ENCODE measurements at regions not wholly inside any gene's neighbourhood (a gene's known extent, or its start where the extent isn't known, plus 50 kb on each side); places are given as distances from the start of the nearest gene placed in this dataset.

GRCh38 chr17:71753070-71753469 lies 367.8 kb upstream of the SOX9 start:
- no peaks in the 10 kb centered on the region for H3K4me1 ChIP-seq
- TF ChIP-seq, protein P1, sequence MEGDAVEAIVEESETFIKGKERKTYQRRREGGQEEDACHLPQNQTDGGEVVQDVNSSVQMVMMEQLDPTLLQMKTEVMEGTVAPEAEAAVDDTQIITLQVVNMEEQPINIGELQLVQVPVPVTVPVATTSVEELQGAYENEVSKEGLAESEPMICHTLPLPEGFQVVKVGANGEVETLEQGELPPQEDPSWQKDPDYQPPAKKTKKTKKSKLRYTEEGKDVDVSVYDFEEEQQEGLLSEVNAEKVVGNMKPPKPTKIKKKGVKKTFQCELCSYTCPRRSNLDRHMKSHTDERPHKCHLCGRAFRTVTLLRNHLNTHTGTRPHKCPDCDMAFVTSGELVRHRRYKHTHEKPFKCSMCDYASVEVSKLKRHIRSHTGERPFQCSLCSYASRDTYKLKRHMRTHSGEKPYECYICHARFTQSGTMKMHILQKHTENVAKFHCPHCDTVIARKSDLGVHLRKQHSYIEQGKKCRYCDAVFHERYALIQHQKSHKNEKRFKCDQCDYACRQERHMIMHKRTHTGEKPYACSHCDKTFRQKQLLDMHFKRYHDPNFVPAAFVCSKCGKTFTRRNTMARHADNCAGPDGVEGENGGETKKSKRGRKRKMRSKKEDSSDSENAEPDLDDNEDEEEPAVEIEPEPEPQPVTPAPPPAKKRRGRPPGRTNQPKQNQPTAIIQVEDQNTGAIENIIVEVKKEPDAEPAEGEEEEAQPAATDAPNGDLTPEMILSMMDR (IDR thresholded peaks at IDR 0.05) = no peak
- H3K36me3 ChIP-seq = no peaks in the 10 kb centered on the region
- DNase-seq (ENCODE audit: low spot score in 2 of 2) = no peak
- no peak overlapping the region for H3K27ac ChIP-seq
- no peaks in the 10 kb centered on the region for H3K27me3 ChIP-seq
- H3K9me3 ChIP-seq = no peaks in the 10 kb centered on the region
- H3K4me3 ChIP-seq = no peak overlapping the region
- intact Hi-C loops (cut with DNase I) = no loop called here

DNA sequence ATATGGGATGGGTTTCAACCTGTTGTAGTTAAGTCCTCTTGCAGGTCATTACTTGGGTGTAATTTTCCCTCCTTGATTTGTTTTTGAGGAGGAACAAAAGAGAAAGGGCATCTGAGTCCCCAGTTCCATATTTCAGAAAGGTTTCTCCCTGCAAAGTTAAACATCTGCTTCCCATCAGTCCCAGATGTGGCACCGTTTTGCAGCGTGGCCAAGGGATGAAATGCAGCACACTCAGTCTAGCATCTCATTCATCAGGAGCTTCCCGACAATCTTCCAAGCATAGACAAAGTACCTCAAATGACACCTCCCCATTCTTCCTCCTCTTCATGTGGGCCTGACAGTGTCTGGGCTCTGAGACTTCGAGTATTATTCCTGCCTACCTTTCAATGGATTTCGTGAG lies 363.7 kb upstream of the SOX9 start:
- intact Hi-C loops (cut with DNase I) = no loop called here
- Histone ChIP-seq H3K27me3 (no peaks in the 10 kb centered on the region), H3K36me3 (no peaks in the 10 kb centered on the region), H3K27ac (no peak overlapping the region), H3K4me1 (no peaks in the 10 kb centered on the region), H3K4me3 (no peak overlapping the region), H3K9me3 (no peaks in the 10 kb centered on the region)
- TF ChIP-seq, protein P1 (IDR thresholded peaks at IDR 0.05) = no peak
- DNase-seq (ENCODE audit: low spot score in 2 of 2) = no peak

GRCh38 chr17:71757956-71758355 lies 362.9 kb upstream of the SOX9 start:
- no peaks in the 10 kb centered on the region for H3K4me1 ChIP-seq
- no peak for DNase-seq (ENCODE audit: low spot score in 2 of 2)
- no peaks in the 10 kb centered on the region for H3K27me3 ChIP-seq
- H3K27ac ChIP-seq = no peak overlapping the region
- no peaks in the 10 kb centered on the region for H3K36me3 ChIP-seq
- intact Hi-C loops (cut with DNase I) = no loop called here
- H3K9me3 ChIP-seq = no peaks in the 10 kb centered on the region
- TF ChIP-seq, protein P1 (IDR thresholded peaks at IDR 0.05) = no peak
- no peak overlapping the region for H3K4me3 ChIP-seq

DNA sequence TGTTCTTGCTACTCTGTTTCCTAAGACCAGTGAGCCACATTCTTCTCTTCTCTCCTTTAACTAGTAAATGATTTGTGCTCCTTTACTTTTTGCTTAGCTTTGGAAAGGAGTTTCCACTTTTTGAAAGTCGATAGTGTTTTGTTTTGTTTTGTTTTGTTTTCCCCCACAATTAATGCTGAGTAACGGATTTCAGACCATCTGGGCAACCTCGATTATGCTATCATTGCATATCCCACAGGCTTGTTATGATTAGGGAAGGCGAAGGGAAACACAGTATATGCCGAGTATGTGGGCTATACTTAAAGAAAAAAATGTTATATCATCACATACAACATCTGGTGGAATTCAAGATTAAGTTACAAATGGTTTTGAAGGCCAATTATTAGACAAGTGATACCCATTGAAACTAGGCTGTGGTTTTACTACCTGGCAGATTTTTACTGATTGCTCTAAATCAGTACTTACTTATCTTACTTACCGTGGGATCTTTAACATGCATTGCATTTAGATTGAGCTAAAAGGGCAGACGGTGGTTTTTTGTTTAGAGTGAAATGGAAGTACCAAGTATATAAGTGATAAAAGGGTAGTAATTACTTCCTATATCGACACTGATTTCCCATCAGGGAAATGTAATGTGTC lies 361.3 kb upstream of the SOX9 start:
- H3K4me3 ChIP-seq = no peak overlapping the region
- intact Hi-C loops (cut with DNase I) = no loop called here
- DNase-seq (ENCODE audit: low spot score in 2 of 2) = no peak
- H3K27ac ChIP-seq = no peak overlapping the region
- H3K27me3 ChIP-seq = no peaks in the 10 kb centered on the region
- H3K9me3 ChIP-seq = no peaks in the 10 kb centered on the region
- H3K36me3 ChIP-seq = no peaks in the 10 kb centered on the region
- TF ChIP-seq, protein P1 (IDR thresholded peaks at IDR 0.05) = no peak
- no peaks in the 10 kb centered on the region for H3K4me1 ChIP-seq

GRCh38 chr17:71760062-71760720 lies 360.6 kb upstream of the SOX9 start:
- Histone ChIP-seq H3K4me1 (no peaks in the 10 kb centered on the region), H3K9me3 (no peaks in the 10 kb centered on the region), H3K27me3 (no peaks in the 10 kb centered on the region), H3K27ac (no peak overlapping the region), H3K4me3 (no peak overlapping the region), H3K36me3 (no peaks in the 10 kb centered on the region)
- TF ChIP-seq, protein P1 (IDR thresholded peaks at IDR 0.05) = no peak
- intact Hi-C loops (cut with DNase I) = no loop called here
- no peak for DNase-seq (ENCODE audit: low spot score in 2 of 2)
